GM21423 (cell line): ENCODE measurements at regions not wholly inside any gene's neighbourhood (a gene's known extent, or its start where the extent isn't known, plus 50 kb on each side); places are given as distances from the start of the nearest gene placed in this dataset.
"Not testable (repeated sequence)": the region's sequence is repeated elsewhere in the genome, so short reads cannot be mapped to it uniquely, and the experiment has no call there.

Experiments
- ATAC-seq: cut with Tn5 transposase; IDR thresholded peaks from one replicate; pipeline ENCODE4 v1.9.1; 2021; ENCODE audit warnings: mild to moderate bottlenecking, moderate library complexity; ENCODE audit not compliant: unreplicated experiment

- no peak for ATAC-seq
Observed at GRCh38 chr14:77985211-77985615, 185.0 kb upstream of the NRXN3 start.

- ATAC-seq: no peak
Observed at GRCh38 chr14:77986773-77987172, 183.4 kb upstream of the NRXN3 start.

- ATAC-seq: no peak
Observed at GRCh38 chr14:77988096-77988870, 181.9 kb upstream of the NRXN3 start.

GRCh38 chr14:77988970-77989369, 181.2 kb upstream of the NRXN3 start:
- ATAC-seq: no peak

GRCh38 chr14:77989441-77989991, 180.7 kb upstream of the NRXN3 start:
- no peak for ATAC-seq

- no peak for ATAC-seq
Observed at GRCh38 chr14:77990337-77990736, 179.8 kb upstream of the NRXN3 start.

GRCh38 chr14:77991128-77991772, 178.9 kb upstream of the NRXN3 start:
- ATAC-seq: no peak

GRCh38 chr14:78005325-78005724, 164.8 kb upstream of the NRXN3 start:
- ATAC-seq: peak; percentile 97

GRCh38 chr14:78007160-78007559, 163.0 kb upstream of the NRXN3 start:
- no peak for ATAC-seq

- ATAC-seq: no peak
Observed at GRCh38 chr14:78010688-78011087, 159.5 kb upstream of the NRXN3 start.

- not testable (repeated sequence) for ATAC-seq
Observed at GRCh38 chr14:78013911-78014310, 156.3 kb upstream of the NRXN3 start.

- no peak for ATAC-seq
Observed at GRCh38 chr14:78016532-78016931, 153.6 kb upstream of the NRXN3 start.

GRCh38 chr14:78018283-78018682, 151.9 kb upstream of the NRXN3 start:
- no peak for ATAC-seq

GRCh38 chr14:78022059-78022458, 148.1 kb upstream of the NRXN3 start:
- ATAC-seq: peak; percentile 83

GRCh38 chr14:78023112-78023511, 147.1 kb upstream of the NRXN3 start:
- ATAC-seq: no peak

- ATAC-seq: no peak
Observed at GRCh38 chr14:78028471-78028870, 141.7 kb upstream of the NRXN3 start.

GRCh38 chr14:78029601-78030372, 140.4 kb upstream of the NRXN3 start:
- no peak for ATAC-seq

GRCh38 chr14:78043349-78043748, 126.8 kb upstream of the NRXN3 start:
- no peak for ATAC-seq

GRCh38 chr14:78048120-78048519, 122.1 kb upstream of the NRXN3 start:
- ATAC-seq: no peak

GRCh38 chr14:78056890-78057289, 113.3 kb upstream of the NRXN3 start:
- ATAC-seq: not testable (repeated sequence)

GRCh38 chr14:78070344-78070743, 99.8 kb upstream of the NRXN3 start:
- no peak for ATAC-seq
